Heart left ventricle (tissue), 13 donors: ENCODE measurements at regions not wholly inside any gene's neighbourhood (a gene's known extent, or its start where the extent isn't known, plus 50 kb on each side); places are given as distances from the start of the nearest gene placed in this dataset.

Experiments
- CTCF ChIP-seq, 12 donors: fragments of 200-600 bp; sonication (generic) in 4 of 12; IDR thresholded peaks; one replicate each; pipeline versions ENCODE4 v1.5.0 to v1.8.0; 2018 to 2022; ENCODE audit warnings: antibody characterized with exemption in 12 of 12, mild to moderate bottlenecking in 5 of 12
- POLR2A ChIP-seq, 2 donors: fragments of 450-650 bp; IDR thresholded peaks; one replicate each; pipeline ENCODE4 v1.6.1; 2017; ENCODE audit warnings: antibody characterized with exemption in 2 of 2, mild to moderate bottlenecking in 2 of 2, moderate library complexity in 2 of 2
- donor health status: ischemic (EF 13 %, LVEDD 7.1; RV severe dilation, severe dysfunction).
- donor health status: DM: no; HTN: yes; CAD: no.
- donor health status: DM: no; HTN: no; CAD: no.
- donor health status: ischemic (EF 25% LVEDD 6.9; RV normal size, moderate dysfunction).
- donor health status: ischemic (EF 25% LVEDD 5.7; RV mildly dilated, moderate dysfunction).
- donor health status: ischemic (EF 35%, LVEDD 5.7; RV mildly dilated, moderate dysfunction).
- donor health status: nonischemic (EF 11% LVEDD 7.7; RV severe dilation, severe dysfunction).
- donor health status: DM: yes; HTN: yes; CAD: no.
- donor health status: PGD.
- donor health status: ischemic (EF 29% LVEDD 5.4; RV normal size, mild dysfunction).
- donor health status: nonischemic (EF 23%, LVEDD 6.1; RV moderate dilation, normal function).

- TF ChIP-seq CTCF (IDR thresholded peaks at IDR 0.05) = no peak
- no peak for TF ChIP-seq POLR2A (IDR thresholded peaks at IDR 0.05)
These were observed 59.2 kb upstream of the JCAD start for GRCh38 chr10:30118590-30118989.
